Left hindlimb (tissue), 1 donor: ENCODE measurements at regions not wholly inside any gene's neighbourhood (a gene's known extent, or its start where the extent isn't known, plus 50 kb on each side); places are given as distances from the start of the nearest gene placed in this dataset.

Source experiments
- DNase-seq: peaks from one replicate; pipeline ENCODE4 v3.0.0-alpha.2; 2018

DNA sequence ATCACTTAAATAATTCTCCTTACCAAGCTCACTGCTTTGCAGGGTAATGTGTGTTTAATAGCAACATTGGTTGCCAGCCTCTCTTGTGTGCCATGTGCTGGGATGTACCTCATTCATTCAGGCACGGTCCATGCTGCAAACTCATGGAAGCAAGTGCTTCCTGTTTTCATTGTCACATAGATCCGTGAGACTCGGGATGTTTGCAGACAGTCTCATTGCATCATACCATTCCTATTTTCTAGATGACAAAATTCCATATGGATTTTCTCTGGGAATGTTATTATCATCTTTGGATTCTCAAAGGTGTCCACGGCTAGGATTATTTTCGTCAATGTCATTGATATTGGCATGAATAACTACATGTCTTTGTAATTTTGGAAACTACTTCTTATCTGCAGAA, 60.0 kb upstream of the HDAC4 start:
- peak; percentile 13 for DNase-seq

DNA sequence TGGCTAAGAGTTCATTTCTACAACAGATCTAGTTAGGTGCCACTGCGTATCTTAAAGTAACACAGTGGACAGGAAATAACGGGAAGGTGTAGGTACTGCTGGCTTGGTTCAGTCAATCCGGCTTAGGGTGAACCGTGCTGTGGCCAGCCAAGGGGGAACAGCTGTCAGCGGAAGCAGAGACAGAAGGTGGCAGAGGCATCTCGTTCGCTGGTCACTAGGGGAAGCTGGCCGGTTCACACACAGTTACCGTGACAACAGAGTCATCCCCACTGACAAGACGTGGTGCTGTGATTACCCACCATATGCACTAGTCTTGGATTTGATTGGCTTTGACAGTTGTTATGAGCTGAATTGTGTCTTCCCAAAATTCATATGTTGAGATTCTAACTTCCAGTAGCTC, 58.8 kb upstream of the HDAC4 start:
- no peak for DNase-seq

DNA sequence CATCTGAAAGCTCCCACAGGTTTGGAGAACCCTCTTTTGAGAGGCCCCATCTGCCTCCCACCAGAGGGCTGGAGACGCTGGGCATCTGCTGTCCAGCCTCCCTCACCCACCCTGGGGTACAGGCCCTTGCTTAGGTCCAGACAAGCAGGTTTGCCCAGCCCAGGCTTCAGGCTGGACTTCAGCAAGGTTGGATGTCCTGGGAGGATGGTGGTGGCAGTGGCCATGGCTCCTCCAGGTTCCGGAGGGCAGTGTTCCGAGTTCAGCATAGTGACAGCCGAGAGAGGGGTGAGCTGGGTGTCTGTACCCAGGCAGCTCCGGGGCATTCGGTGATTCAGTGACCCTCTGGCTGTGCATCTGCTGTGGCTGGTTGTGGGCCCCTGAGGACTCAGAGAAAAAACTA, 58.2 kb upstream of the HDAC4 start:
- DNase-seq: no peak

DNA sequence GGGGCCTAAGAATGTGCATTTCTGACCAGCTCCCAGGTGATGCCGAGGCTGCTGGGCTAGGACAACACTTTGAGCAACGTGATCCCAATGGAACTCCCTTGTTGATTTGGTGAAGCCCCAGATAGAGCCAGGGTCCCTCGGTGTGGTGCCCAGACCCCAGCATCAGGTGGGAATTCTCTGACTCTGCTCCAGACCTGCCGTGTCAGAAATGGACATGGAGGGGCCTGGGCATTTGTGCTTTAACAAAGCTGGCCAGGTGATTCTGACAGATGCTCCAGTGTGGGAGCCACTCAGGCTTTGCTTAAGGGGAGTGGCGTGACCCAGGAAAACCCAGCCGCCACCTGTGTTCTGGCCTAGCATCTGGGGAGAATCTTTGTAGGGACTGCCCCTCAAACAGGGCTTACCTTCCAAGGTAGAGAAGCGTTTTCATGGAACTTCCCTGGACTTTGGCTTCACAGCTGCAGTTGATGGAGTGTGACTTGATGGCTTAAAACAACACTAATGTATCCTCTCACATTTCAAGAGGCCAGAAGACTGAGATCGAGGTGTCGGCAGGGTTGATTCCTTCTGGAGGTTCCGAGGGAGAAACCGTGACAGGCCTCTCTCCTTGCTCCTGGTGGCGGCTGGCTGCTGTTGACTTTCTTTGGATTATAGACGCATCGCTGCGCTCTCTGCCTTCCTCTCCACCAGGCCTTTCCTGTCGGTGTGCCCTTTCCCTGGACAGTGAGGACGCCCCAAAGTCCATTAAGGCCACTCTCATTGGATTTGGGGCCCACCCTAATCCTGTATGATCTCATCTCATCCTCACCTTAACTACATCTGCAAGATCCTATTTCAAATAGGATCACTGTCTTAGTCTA, 57.0 kb upstream of the HDAC4 start:
- peak; percentile 17 for DNase-seq

DNA sequence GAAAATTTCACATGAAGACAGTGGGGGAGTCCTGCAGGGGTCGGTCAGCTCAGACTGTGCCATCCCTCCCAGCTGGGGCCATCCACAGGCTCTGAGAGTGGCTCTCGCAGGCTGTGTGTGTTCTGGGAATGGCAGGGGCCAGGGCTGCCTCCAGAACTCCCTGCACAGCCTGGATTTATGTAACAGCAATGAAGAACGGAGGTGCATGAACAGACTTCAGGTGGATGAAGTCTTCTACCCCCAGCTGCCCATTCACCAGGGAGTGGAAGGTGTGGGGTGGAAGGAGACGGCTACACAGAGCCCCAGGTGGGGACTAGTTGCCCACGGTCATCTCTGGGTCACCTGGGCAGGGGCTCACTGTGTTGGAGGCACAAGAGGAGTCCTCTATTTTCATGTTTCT, 56.1 kb upstream of the HDAC4 start:
- DNase-seq: no peak

DNA sequence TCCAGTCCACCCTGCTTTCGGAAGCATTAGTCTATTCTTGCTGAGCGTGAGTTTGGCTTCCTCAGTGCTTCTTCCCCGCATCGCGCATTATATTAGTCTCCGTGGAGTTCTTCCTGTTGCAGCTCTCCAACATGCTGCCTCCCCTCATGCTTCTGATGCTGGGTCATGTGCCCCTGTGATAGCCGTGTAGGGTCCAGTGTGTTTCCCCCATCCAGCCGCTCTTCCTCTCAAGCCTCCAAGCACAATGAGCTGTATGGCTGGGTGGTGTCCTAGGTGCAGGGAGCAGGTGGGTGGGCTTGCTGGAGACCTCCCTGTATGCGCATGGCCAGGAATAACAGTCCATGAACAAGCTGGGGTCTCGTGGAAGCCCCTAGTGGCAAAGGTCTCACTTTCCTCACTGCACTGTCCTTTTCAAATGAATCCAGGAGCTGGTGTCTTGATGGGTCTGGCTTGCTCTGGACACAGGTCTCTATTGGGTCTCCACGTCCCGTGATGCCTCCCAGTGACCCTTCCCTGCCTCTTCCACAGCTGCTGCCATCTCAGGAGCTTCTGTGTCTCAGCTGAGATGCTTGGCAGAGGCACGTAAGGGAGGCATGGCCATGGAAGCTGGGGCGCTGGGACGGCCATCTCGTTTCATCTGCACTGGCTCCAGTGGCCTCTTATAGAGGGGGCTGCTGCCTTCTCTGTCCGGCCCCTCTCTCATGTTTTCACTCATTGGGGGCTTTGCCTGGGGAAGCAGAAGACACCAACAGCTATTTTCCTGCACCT, 54.8 kb upstream of the HDAC4 start:
- no peak for DNase-seq

DNA sequence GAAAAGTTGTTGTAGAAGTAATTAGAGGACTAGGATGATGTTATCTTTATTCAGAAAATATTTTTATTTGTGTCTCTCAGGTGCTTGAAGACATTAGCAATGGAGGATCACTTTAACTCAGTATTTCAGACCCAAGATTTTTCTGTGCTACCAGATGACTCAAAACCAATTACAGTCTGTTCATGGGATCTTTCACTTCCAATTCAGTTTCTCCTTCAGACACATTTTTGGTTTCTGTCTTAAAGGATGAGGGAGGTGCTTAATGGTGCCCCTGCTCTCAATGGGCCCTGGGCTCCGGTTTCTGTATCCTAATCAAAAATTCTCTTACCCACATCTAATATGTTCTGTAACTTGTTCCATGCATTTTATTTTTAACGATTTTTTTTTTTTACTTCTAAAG, 53.7 kb upstream of the HDAC4 start:
- no peak for DNase-seq
